ENCODE measurements at regions not wholly inside any gene's neighbourhood (a gene's known extent, or its start where the extent isn't known, plus 50 kb on each side); places are given as distances from the start of the nearest gene placed in this dataset.

- TF ChIP-seq POLR2AphosphoS5 (IDR thresholded peaks at IDR 0.05; ENCODE audit: low read depth, low read length) (no peak), EZH2phosphoT487 (IDR thresholded peaks at IDR 0.05; ENCODE audit: borderline replicate concordance) (no peak), POLR2A (IDR thresholded peaks at IDR 0.05; ENCODE audit: borderline replicate concordance, extremely low read depth, insufficient read depth, insufficient read length) (no peak), CEBPB (IDR thresholded peaks at IDR 0.05; ENCODE audit: low read depth) (no peak), RAD21 (IDR thresholded peaks at IDR 0.05; ENCODE audit: low read depth) (no peak), ATF3 (IDR thresholded peaks at IDR 0.05) (no peak), ZBTB33 (IDR thresholded peaks at IDR 0.05; ENCODE audit: extremely low read depth, insufficient replicate concordance, low read length) (no peak), REST (IDR thresholded peaks at IDR 0.05; ENCODE audit: low read depth) (no peak), ZNF274 (IDR thresholded peaks at IDR 0.05; ENCODE audit: low read depth, low read length) (no peak), JUND (IDR thresholded peaks at IDR 0.05) (no peak), ZFX (IDR thresholded peaks at IDR 0.05) (no peak), EGR1 (IDR thresholded peaks at IDR 0.05; ENCODE audit: low read depth) (no peak), ELF1 (IDR thresholded peaks at IDR 0.05; ENCODE audit: borderline replicate concordance, low read depth) (no peak)
- TF ChIP-seq, protein P1, sequence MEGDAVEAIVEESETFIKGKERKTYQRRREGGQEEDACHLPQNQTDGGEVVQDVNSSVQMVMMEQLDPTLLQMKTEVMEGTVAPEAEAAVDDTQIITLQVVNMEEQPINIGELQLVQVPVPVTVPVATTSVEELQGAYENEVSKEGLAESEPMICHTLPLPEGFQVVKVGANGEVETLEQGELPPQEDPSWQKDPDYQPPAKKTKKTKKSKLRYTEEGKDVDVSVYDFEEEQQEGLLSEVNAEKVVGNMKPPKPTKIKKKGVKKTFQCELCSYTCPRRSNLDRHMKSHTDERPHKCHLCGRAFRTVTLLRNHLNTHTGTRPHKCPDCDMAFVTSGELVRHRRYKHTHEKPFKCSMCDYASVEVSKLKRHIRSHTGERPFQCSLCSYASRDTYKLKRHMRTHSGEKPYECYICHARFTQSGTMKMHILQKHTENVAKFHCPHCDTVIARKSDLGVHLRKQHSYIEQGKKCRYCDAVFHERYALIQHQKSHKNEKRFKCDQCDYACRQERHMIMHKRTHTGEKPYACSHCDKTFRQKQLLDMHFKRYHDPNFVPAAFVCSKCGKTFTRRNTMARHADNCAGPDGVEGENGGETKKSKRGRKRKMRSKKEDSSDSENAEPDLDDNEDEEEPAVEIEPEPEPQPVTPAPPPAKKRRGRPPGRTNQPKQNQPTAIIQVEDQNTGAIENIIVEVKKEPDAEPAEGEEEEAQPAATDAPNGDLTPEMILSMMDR (IDR thresholded peaks at IDR 0.05 in 2 of 3, conservative IDR thresholded peaks at IDR 0.05 in 1 of 3; ENCODE audit: borderline replicate concordance in 1 of 3, insufficient read depth in 1 of 3, low read depth in 2 of 3, low read length in 2 of 3): no peak
Observed at GRCh38 chr18:73544032-73544431, 603.6 kb downstream of the FBXO15 start.
